GM19463 (cell line): ENCODE measurements at regions not wholly inside any gene's neighbourhood (a gene's known extent, or its start where the extent isn't known, plus 50 kb on each side); places are given as distances from the start of the nearest gene placed in this dataset.

ENCODE experiments used
- ATAC-seq: cut with Tn5 transposase; IDR thresholded peaks from one replicate; pipeline ENCODE4 v1.9.1; 2021; ENCODE audit warnings: mild to moderate bottlenecking, moderate library complexity; ENCODE audit not compliant: unreplicated experiment

DNA sequence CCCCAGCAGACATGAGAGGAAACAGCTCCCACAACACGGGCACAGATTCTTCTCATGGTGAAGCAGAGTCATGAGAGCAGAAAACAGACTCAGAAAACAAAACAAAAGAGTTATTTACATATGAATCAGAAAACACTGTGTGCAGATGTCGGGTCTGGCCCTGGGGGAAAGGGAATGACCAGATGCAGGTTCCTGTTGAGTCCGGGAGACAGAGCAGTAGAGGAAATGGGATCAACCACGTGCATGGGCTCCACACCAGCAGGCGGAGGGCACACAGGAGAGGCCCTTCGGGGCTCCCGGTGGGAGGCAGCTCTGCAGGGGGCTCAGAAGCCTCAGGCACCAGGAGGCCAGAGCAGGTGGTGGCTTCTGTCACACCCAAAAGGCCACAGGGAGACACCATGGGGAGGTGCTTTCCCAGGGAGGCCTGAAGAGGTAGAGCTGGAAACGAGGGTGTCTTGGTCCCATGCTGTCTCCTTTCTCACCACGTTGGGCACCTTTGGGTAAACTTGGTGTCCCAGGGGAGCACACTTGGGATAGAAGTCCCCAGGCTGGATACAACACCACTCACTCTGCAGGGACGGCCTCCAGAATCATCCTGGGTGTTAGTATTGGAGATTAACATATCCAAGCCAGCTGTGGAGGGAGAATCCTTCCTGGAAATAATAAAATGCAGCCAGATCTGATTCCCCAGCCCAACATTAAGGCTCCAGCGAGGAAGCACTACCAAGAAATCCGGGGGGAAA is 764.7 kb downstream of the BRD1 start:
- no peak for ATAC-seq

DNA sequence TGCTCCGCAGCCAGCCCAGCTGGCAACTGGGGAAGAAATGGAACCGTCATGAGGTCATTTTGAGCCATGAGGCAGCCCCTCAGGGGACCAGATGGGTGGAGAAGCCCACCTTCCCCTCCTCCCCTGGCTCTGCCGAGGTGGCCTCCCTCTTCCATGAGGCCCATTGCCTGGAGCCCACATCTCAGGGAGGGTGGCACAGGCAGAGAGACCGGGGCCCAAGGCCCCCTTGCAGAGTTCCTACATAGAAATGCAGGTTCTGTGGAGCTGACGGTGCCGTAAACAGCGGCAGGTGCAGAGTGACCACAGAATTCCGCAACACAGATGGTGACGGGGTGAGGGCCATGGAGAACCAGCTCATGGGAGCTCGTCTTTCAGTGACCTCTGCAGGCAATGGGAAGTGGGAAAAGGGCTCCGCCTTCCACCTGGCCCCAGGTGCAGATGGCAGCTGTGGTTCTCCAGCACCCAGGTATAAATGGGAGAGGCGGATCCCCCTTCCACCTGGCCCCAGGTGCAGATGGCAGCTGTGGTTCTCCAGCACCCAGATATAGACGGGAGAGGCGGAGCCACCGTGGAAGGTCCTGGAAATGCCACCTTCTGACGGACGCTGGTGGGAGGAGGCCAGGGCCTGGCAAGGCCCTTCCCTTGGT is 765.4 kb downstream of the BRD1 start:
- no peak for ATAC-seq

DNA sequence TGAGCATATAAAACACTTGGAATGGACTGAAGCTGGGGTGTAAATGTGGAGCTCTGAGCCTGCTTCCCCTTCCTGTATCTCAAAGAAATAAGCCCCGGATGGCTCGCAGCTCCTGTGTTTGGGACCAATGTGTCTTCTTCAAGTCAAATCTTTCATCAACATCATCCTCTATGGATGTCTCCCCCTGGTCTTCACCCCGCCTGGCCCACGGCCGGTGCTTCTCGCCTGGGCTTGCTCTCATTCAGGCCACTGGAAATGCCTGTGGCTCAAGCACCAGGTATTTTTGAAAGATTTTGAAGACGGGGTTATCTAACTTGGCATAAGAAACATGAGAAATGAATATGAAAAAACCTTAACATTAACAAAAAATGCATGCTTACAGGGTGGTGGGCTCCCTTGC is 769.8 kb downstream of the BRD1 start:
- no peak for ATAC-seq

DNA sequence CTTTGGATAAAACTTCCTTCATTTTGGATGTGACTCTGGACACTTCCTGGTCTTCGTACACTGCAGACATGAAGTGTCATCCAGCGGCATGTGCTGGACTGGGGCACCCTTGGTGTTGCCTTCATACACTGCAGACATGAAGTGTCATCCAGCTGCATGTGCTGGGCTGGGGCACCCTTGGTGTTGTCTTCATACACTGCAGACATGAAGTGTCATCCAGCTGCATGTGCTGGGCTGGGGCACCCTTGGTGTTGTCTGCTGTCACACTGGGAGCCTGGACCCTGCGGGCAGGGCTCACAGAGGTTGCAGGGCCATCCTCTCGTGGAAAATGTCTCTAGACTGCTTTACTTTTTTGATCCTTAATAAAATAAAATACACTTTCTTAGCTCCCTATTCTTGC is 771.4 kb downstream of the BRD1 start:
- ATAC-seq, result no peak

DNA sequence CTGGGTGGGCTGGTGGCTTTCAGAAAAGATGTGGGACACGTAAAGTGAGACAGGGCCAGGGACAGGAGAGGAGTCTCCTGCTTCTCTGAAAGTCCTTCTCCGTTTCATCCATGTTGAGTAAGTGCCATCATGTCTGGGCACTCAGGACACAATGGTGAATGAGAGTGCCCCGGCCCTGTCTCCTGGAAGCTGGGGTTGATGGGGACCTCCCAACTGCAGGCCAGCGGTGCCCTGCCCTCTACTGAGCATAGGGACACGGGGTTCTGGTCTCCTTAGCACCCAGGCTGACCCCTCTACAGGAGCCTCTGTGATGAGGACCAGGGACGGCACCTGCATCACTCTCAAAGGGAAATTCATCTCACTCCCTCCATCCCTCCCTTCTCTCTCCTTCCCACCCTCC is 772.3 kb downstream of the BRD1 start:
- ATAC-seq, result no peak

DNA sequence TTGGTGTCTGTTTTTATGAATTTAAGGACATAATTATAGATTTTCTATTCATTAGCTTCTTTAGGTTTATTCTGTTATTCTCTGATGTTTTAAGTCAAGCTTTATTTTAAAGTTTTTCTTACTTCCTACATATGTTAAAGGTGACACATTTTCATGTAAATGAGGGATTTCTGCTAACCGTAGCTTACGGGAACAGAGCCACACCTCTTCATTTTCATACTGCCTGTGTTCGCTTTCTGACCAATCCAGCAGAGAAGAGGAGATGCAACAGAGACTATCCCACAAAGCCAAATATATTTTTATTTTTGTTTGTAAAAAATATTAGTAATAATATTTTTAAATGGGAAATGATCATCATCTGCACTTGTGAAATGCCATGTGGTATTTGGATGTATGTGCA is 774.1 kb downstream of the BRD1 start:
- no peak for ATAC-seq

DNA sequence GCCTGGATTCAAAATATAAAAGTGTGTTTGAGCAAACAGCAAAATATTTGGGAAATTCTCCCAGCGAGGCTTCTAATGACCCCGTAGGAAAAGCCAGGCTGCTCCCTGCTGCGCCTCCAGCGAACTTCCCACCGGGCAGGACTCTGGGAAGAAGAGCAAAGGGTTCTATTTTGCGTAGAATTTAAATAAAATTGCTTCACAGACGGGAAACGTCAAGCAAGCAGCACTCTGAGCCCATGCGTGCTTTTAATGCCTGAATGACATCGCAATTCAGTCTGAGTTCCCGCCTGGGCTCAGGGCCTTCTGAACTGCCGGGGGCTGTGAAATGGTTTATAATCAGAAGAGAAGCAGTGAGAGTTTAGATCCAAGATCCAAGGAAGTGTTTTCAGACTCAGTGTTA is 775.1 kb downstream of the BRD1 start:
- no peak for ATAC-seq

DNA sequence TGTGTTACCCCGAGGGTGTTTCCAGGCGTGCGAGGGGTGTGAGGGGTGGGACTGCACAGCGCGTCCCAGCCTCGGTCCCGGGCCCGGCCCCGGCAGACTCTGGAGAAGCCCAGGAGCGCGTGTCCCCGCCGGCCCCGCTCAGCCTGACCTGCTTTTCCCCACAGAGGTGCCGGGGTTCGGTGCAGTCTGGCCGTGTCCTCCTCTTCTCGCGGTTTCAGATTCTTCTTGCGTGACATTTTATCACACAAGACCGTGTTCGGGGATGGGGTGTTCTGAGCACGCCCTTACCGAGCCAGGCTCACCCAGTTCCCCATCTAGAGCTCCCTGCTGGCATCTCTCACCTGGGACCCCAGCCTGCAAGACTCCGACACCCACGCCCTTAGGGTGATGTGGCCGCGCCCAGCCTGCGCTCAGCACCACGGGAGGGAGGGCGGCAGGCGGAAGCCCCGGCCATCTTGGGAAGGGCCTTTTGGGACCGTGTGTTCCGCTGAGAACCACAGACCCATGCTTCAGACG is 775.6 kb downstream of the BRD1 start:
- no peak for ATAC-seq

DNA sequence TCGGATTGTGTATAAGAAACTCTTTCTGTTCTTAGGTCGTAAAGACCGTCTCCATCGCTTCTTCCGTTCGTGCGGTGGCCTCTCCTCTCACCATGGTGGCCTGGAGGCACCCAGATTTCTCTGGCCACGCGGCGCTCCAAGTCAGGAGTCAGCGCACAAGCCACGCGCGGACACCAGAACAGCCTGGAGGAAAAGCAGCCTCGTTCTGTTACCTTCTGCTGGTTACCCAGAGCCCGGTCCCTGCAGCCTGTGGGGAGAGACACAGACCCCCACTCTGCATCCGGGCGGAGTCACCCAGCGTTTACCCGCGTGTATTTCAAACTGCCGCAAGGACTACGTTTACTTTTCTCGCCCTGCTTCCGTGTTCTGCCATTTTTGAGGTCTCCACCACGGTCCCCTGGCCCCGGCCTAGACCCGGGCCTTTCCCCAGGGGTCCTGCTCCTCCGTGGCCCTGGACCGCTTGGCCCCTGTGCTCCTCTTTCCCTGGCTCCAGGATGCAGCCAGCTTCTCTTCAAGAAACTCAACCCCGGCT is 776.1 kb downstream of the BRD1 start:
- no peak for ATAC-seq

DNA sequence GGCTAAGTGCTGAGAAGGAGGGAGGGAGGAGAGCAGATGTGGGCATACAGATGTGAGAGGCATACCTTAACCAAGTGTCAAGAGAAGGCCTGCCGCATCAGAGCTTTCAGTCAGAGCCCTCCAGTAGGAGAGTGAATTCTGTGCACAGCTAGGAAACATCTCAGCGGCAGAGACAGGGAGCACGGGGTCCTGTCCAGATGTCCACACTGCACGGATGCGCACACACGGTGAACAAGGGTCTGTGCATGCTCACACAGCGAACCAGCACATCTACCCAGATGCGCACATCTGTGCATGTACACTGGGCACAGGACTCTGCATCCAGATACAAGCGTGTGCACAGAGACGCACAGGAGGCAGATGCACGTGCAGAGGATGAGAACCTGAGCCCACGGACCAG is 778.0 kb downstream of the BRD1 start:
- ATAC-seq, result no peak

DNA sequence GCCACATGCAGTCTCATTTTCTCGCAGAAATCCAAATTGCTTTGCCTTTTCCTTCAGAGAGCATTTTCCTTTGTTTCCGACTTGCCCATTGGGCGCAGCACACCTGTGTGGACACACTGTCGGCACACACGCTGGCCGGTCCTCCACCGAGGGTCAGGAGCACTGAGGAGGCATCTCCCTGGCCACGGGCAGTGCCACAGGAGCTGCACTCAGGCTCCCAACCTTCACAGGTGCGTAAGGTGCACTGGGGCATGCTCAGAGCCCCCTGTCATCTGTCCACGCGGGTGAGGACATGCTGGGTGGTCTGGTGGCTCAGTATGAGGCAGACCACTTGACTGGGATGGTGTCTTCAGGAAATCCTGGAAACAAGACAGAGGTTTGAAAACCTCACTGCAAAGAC is 779.1 kb downstream of the BRD1 start:
- ATAC-seq, result no peak

DNA sequence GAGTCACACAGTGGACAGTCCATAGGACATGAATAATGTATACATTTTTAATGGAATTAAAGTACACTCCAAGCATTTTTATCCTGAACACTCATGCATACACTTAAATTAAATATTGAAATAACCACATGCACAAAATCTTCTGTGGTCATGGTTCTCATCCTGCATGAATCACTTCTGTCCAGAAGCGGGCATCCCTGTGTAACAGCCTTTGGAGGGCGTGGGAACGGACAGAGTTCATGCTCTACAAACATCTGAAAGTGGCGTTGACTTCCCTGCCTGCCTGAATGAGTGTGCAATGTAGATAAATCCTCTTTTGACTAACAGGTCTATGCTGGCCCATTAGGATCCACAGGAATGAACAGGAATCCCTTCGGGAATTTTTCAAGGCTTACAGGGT is 780.2 kb downstream of the BRD1 start:
- no peak for ATAC-seq

DNA sequence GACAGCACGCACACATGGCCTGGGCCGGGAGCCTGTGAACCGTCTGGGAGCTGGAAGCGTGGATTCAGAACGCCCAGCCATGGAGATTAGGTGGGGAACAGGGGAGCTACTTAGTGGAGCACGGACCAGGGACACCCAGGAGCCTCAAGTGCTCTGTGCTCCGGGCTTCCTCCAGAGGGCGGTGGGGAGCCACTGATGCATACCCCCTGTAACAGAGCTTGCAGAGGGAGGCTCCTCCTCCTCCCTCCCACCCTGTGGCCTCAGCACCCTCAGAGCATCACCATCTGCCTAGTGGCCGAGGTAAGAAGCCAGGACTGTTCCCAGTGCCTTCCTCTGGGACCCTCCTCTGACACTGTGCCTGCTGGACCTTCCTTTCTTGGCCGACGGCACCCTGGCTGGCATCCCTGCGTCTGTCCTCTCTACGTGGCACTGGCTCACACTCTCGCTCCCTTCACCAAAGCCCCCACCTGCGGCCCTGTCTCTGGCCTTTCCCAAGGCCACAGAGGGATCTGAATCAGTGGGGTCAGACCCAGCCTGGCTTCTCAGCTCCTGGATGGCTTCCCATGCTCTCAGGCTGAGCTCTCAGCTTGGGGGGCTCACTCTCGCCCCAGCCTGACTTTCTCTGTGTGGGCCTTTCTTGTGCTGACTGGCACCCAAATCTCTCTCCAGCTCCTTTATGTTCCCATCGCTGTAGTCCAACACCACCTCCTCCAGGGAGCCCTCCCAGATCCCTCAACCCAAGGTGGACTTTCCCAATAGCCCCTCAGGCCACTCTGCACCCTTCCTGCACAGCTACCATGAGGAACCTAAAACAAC is 780.9 kb downstream of the BRD1 start:
- no peak for ATAC-seq

DNA sequence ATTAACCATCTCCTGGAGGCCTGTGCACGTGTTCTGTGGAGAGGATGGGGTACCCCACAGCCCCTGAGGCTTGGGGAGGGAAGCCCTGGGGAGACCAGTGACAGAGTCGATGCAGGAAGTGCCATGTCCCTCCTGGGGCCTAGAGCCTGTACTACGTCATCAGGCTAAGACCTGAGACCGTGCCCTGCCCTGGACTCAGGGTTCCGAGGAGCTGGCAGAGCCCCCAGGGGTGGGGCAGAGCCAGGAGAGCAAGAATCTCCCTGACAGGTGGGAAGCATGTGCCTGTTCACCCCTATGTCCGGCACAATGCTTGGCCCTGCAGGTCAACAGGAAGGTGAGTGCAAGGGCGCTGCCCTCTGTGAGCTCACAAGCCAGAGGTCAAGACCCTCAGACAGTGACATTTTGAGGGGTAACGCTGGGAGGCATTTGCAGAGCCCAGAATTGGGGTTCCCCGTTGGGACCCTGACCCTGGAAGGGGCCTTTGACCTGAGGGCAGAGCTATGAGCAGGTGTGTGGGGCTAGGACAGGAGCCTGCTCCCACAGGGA is 781.6 kb downstream of the BRD1 start:
- no peak for ATAC-seq

DNA sequence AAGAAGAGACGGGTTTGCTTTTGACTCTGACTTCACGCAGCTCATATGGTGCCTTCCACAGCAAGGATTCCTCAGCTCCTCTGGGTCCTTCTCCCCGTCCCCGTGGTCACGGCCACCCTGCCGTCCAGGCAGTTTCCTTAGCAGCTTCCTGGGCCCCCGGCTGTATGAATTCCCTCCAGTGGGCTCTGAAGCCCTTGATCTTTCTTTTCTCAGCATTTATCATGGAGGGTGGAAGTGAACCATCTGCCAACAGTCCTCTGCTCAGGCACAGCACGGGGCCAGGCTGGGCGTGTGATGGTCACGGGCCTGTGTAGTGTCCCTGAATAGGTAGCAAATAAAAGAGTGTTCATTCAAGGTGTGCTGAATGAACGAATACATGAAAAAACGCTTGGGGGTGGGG is 782.4 kb downstream of the BRD1 start:
- ATAC-seq, result no peak

DNA sequence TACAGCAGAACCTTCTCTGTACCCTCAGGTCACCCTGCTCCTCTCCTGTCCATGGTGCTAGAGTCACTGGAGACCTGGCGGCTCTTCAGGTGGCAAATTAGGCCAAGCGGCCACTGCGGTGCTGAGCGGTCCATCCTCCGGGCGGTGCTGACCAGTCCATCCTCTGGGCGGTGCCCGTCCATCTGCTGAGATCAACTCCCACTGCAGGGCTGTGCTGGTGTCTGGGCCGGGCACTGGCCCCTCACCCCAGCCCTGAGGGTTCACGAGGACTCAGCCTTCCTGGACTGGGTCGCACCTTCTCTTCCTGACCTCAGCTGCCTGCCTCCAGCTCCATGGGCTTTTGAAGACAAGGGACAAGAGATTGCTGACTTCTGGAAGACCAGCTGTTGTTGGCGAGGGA is 782.9 kb downstream of the BRD1 start:
- ATAC-seq, result no peak

DNA sequence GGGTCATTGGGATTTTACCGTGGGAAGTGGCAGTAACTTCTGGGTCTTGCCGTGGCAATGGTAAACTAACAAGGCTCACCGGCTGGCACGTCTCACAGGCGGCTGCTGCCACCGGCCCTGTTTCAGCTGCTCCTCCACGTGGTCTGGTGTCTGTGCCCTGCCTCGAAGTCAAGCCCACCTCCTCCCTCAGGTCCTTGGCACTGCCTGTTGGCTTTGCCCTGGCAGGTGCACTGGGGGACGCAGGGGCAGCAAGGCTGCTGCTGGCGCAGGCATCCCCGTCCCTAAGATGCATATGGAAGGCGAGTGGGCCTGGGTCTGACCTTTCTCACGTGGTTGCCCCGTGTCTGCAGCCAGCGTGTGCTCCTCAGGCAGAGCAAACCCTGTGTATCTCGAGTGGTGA is 783.6 kb downstream of the BRD1 start:
- ATAC-seq, result no peak

DNA sequence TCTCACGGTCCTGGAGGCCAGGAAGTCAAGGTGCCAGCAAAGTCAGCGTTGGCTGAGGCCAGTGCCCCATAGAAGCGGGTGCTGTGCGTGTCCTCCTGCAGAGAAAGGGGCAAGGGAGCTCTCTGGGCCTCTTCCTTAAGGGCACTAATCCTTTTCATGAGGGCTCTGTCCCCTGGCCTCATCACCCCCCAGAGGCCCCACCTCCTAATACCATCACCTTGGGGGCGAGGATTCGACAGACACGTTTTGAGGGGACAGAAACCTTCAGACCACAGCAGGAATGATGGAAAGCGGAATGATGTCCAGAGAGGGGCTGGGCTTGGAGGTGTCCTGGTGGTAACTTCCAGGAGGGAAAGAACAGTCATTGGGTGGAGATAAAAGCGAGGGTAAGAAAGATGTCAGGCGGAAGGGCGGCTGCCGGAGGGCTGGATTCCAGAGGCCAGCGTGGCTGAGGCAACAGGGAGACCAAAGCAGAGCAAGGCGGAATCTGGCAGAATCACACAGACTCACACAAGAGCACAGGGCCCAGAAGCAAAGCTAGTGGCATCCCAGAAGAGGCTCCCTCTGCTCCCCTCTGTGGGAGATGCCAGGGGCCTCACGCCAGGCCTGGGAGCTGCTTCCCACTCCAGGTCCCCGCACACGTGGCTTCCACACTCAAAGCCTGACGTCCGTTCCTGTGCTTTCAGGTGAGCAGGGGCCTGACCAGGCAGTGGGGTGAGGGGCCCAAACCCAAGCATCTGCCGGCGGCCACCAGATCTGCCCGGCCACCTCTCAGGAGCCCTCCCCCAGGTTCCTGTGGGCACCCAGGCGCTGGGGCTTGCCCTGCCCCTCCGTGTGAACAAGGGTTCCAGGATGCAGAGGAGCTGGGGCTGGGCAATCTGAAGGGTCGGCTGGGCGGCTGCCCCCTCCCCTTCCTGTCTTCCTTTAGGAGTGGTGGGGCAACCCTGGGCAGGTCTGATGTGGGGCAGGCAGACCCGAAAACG is 784.5 kb downstream of the BRD1 start:
- ATAC-seq, result no peak

DNA sequence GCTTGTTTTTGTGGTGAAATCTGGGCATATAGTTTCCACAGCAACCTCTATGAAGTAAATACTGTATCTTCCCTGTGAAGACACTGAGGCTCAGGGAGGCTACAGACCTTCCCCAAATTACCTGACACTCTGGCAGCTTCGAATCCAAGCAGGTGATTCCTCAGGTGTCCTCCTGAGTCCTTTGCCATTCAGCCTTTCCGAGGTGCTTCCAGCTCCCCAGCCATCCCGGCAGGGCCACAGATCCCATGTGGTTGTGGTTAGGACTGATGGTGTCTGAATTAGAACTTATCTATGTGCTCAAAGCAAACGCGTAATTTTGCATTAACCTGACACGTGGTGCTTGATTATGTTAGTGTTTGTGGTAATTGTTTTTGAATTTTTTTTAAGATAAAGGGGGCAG is 785.6 kb downstream of the BRD1 start:
- no peak for ATAC-seq
